ENCODE measurements at regions not wholly inside any gene's neighbourhood (a gene's known extent, or its start where the extent isn't known, plus 50 kb on each side); places are given as distances from the start of the nearest gene placed in this dataset.

- H3K36me3 ChIP-seq (ENCODE audit: insufficient read depth, low read length) = no peaks in the 10 kb centered on the region
- no peak for DNase-seq (ENCODE audit: low read depth, low spot score)
- no peaks in the 10 kb centered on the region for H3K9me3 ChIP-seq (ENCODE audit: low read depth, low read length)
- H3K4me3 ChIP-seq = no peak overlapping the region
- TF ChIP-seq POLR2AphosphoS5 (IDR thresholded peaks at IDR 0.05; ENCODE audit: borderline replicate concordance, low read depth, low read length) (no peak), EZH2 (IDR thresholded peaks at IDR 0.05) (no peak), FOXP2 (optimal IDR thresholded peaks at IDR 0.05; ENCODE audit: control extremely low read depth, extremely low read length, insufficient read depth) (no peak)
- no peak overlapping the region for H3K9ac ChIP-seq (ENCODE audit: insufficient read length)
- no peak overlapping the region for H3K27ac ChIP-seq
These were observed 138.9 kb upstream of the GIMD1 start for GRCh38 chr4:106507440-106507839.

GRCh38 chr4:106503116-106504050 is 134.8 kb upstream of the GIMD1 start:
- H3K27ac ChIP-seq = no peak overlapping the region
- no peak for DNase-seq (ENCODE audit: low read depth, low spot score)
- H3K36me3 ChIP-seq (ENCODE audit: insufficient read depth, low read length) = no peaks in the 10 kb centered on the region
- no peak overlapping the region for H3K9ac ChIP-seq (ENCODE audit: insufficient read length)
- H3K9me3 ChIP-seq (ENCODE audit: low read depth, low read length) = no peaks in the 10 kb centered on the region
- TF ChIP-seq EZH2 (IDR thresholded peaks at IDR 0.05) (no peak), FOXP2 (optimal IDR thresholded peaks at IDR 0.05; ENCODE audit: control extremely low read depth, extremely low read length, insufficient read depth) (no peak), POLR2AphosphoS5 (IDR thresholded peaks at IDR 0.05; ENCODE audit: borderline replicate concordance, low read depth, low read length) (no peak)
- H3K4me3 ChIP-seq = no peak overlapping the region

GRCh38 chr4:106502106-106502699 is 133.6 kb upstream of the GIMD1 start:
- DNase-seq (ENCODE audit: low read depth, low spot score) = no peak
- Histone ChIP-seq H3K9me3 (ENCODE audit: low read depth, low read length) (no peaks in the 10 kb centered on the region), H3K9ac (ENCODE audit: insufficient read length) (no peak overlapping the region), H3K27ac (no peak overlapping the region), H3K4me3 (no peak overlapping the region), H3K36me3 (ENCODE audit: insufficient read depth, low read length) (no peaks in the 10 kb centered on the region)
- TF ChIP-seq POLR2AphosphoS5 (IDR thresholded peaks at IDR 0.05; ENCODE audit: borderline replicate concordance, low read depth, low read length) (no peak), EZH2 (IDR thresholded peaks at IDR 0.05) (no peak), FOXP2 (optimal IDR thresholded peaks at IDR 0.05; ENCODE audit: control extremely low read depth, extremely low read length, insufficient read depth) (no peak)

GRCh38 chr4:106497271-106497670 is 128.7 kb upstream of the GIMD1 start:
- H3K9me3 ChIP-seq (ENCODE audit: low read depth, low read length) = no peaks in the 10 kb centered on the region

GRCh38 chr4:106496061-106496460 is 127.5 kb upstream of the GIMD1 start:
- Histone ChIP-seq H3K4me3 (no peak overlapping the region; the same call in 1 of the 2 replicates), H3K27ac (no peak overlapping the region), H3K9ac (ENCODE audit: insufficient read length) (no peak overlapping the region), H3K36me3 (ENCODE audit: insufficient read depth, low read length) (no peaks in the 10 kb centered on the region), H3K9me3 (ENCODE audit: low read depth, low read length) (no peaks in the 10 kb centered on the region)
- TF ChIP-seq POLR2AphosphoS5 (IDR thresholded peaks at IDR 0.05; ENCODE audit: borderline replicate concordance, low read depth, low read length) (no peak), EZH2 (IDR thresholded peaks at IDR 0.05) (no peak), FOXP2 (optimal IDR thresholded peaks at IDR 0.05; ENCODE audit: control extremely low read depth, extremely low read length, insufficient read depth) (no peak)
- DNase-seq (ENCODE audit: low read depth, low spot score) = no peak

More at GRCh38 chr4:106497271-106497670, 128.7 kb upstream of the GIMD1 start:
- no peak for TF ChIP-seq EZH2 (IDR thresholded peaks at IDR 0.05)
- no peak for TF ChIP-seq FOXP2 (optimal IDR thresholded peaks at IDR 0.05; ENCODE audit: control extremely low read depth, extremely low read length, insufficient read depth)
- no peak for TF ChIP-seq POLR2AphosphoS5 (IDR thresholded peaks at IDR 0.05; ENCODE audit: borderline replicate concordance, low read depth, low read length)
- H3K27ac ChIP-seq = no peak overlapping the region
- no peaks in the 10 kb centered on the region for H3K36me3 ChIP-seq (ENCODE audit: insufficient read depth, low read length)
- H3K4me3 ChIP-seq = no peak overlapping the region
- H3K9ac ChIP-seq (ENCODE audit: insufficient read length) = no peak overlapping the region
- DNase-seq (ENCODE audit: low read depth, low spot score) = no peak

- TF ChIP-seq FOXP2 (optimal IDR thresholded peaks at IDR 0.05; ENCODE audit: control extremely low read depth, extremely low read length, insufficient read depth) (no peak), EZH2 (IDR thresholded peaks at IDR 0.05) (no peak), POLR2AphosphoS5 (IDR thresholded peaks at IDR 0.05; ENCODE audit: borderline replicate concordance, low read depth, low read length) (no peak)
These were observed 126.9 kb upstream of the GIMD1 start for GRCh38 chr4:106495476-106495875.

GRCh38 chr4:106494066-106494465 is 125.5 kb upstream of the GIMD1 start:
- Histone ChIP-seq H3K27ac (no peak overlapping the region), H3K36me3 (ENCODE audit: insufficient read depth, low read length) (no peaks in the 10 kb centered on the region), H3K4me3 (no peak overlapping the region), H3K9me3 (ENCODE audit: low read depth, low read length) (no peaks in the 10 kb centered on the region), H3K9ac (ENCODE audit: insufficient read length) (no peak overlapping the region)
- DNase-seq (ENCODE audit: low read depth, low spot score) = no peak
- TF ChIP-seq POLR2AphosphoS5 (IDR thresholded peaks at IDR 0.05; ENCODE audit: borderline replicate concordance, low read depth, low read length) = no peak
- TF ChIP-seq FOXP2 (optimal IDR thresholded peaks at IDR 0.05; ENCODE audit: control extremely low read depth, extremely low read length, insufficient read depth) = no peak
- TF ChIP-seq EZH2 (IDR thresholded peaks at IDR 0.05) = no peak

More at GRCh38 chr4:106495476-106495875, 126.9 kb upstream of the GIMD1 start:
- H3K27ac ChIP-seq = peak overlapping the region; percentile 37; the same call in 1 of the 2 replicates
- H3K9me3 ChIP-seq (ENCODE audit: low read depth, low read length) = no peaks in the 10 kb centered on the region
- no peaks in the 10 kb centered on the region for H3K36me3 ChIP-seq (ENCODE audit: insufficient read depth, low read length)
- peak; percentile 28 for DNase-seq (ENCODE audit: low read depth, low spot score)
- peak overlapping the region; percentile 1 for H3K9ac ChIP-seq (ENCODE audit: insufficient read length)
- H3K4me3 ChIP-seq = peak overlapping the region; percentile 37

- Histone ChIP-seq H3K36me3 (ENCODE audit: insufficient read depth, low read length) (no peaks in the 10 kb centered on the region), H3K9ac (ENCODE audit: insufficient read length) (no peak overlapping the region), H3K4me3 (no peak overlapping the region), H3K27ac (no peak overlapping the region), H3K9me3 (ENCODE audit: low read depth, low read length) (no peaks in the 10 kb centered on the region)
- TF ChIP-seq EZH2 (IDR thresholded peaks at IDR 0.05) = no peak
- TF ChIP-seq POLR2AphosphoS5 (IDR thresholded peaks at IDR 0.05; ENCODE audit: borderline replicate concordance, low read depth, low read length) = no peak
- TF ChIP-seq FOXP2 (optimal IDR thresholded peaks at IDR 0.05; ENCODE audit: control extremely low read depth, extremely low read length, insufficient read depth) = no peak
- DNase-seq (ENCODE audit: low read depth, low spot score) = no peak
These were observed 124.5 kb upstream of the GIMD1 start for GRCh38 chr4:106493086-106493485.

All from SK-N-MC (cell line).